ENCODE measurements at regions not wholly inside any gene's neighbourhood (a gene's known extent, or its start where the extent isn't known, plus 50 kb on each side); places are given as distances from the start of the nearest gene placed in this dataset.

DNA sequence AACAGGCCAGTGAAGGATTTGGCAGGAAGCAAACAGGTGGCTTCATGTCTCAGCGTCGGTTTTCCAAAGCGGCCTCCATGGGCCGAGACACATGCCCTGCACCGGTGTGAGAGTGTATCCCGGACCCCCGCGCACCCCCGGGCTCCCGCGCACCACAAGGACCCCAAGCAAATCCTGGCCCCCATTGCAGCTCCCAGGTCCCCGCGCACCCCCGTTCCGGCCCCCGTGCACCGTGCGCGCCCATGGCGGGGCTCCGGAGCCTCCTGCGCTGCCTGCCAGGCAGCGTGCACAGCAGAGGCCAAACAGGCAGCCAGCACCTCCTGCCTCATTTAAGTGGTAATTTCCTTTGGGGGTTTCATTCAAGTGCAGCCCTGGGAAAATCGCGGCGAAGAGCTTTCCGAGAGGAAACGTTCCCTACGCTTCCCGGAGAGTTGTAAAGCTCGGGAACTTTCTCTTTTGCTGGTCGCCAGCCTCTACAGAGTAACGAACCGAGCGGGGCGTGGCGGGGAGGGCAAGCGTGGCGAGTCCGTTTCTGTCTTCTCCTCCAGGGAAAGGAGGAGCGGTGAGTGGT lies 145.5 kb upstream of the SLC24A2 start:
- TF ChIP-seq, protein P1, sequence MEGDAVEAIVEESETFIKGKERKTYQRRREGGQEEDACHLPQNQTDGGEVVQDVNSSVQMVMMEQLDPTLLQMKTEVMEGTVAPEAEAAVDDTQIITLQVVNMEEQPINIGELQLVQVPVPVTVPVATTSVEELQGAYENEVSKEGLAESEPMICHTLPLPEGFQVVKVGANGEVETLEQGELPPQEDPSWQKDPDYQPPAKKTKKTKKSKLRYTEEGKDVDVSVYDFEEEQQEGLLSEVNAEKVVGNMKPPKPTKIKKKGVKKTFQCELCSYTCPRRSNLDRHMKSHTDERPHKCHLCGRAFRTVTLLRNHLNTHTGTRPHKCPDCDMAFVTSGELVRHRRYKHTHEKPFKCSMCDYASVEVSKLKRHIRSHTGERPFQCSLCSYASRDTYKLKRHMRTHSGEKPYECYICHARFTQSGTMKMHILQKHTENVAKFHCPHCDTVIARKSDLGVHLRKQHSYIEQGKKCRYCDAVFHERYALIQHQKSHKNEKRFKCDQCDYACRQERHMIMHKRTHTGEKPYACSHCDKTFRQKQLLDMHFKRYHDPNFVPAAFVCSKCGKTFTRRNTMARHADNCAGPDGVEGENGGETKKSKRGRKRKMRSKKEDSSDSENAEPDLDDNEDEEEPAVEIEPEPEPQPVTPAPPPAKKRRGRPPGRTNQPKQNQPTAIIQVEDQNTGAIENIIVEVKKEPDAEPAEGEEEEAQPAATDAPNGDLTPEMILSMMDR (conservative IDR thresholded peaks at IDR 0.05) = no peak
- TF ChIP-seq ZFX (IDR thresholded peaks at IDR 0.05) = no peak

Measured in C4-2B (cell line).